Stimulated activated naive B cell treated with anti-CD40 and anti-IgM and Interleukin-4, amounts not matched to agents 10 μg/mL and 1 μg/mL and 100 μg/mL, for 72 hours (primary cell): ENCODE measurements at regions not wholly inside any gene's neighbourhood (a gene's known extent, or its start where the extent isn't known, plus 50 kb on each side); places are given as distances from the start of the nearest gene placed in this dataset.
A peak's percentile ranks its signal among the peaks of the same experiment; 100 is the strongest.

Source experiments
- ATAC-seq, 2 donors: fragments of 150-1000 bp; cut with Tn5 transposase; replicated peaks; 2 replicates each; pipeline ENCODE4 v1.10.0; 2021; ENCODE audit warnings: moderate library complexity in 1 of 2
- DNase-seq: peaks from one replicate; pipeline ENCODE4 v3.0.0; 2021
- H3K27ac Mint-ChIP-seq: one replicate; pipeline ENCODE4 v1.8.0; 2022; ENCODE audit warnings: mild to moderate bottlenecking, mixed read lengths
- H3K27me3 Mint-ChIP-seq, 2 donors: one replicate each; pipeline ENCODE4 v1.8.0; 2022; ENCODE audit warnings: mixed read lengths in 2 of 2
- H3K36me3 Mint-ChIP-seq, 2 donors: one replicate each; pipeline ENCODE4 v1.8.0; 2022; ENCODE audit warnings: mixed read lengths in 2 of 2, mild to moderate bottlenecking in 1 of 2
- H3K4me1 Mint-ChIP-seq, 2 donors: one replicate each; pipeline ENCODE4 v1.8.0; 2022; ENCODE audit warnings: mixed read lengths in 2 of 2, mild to moderate bottlenecking in 1 of 2
- H3K4me3 Mint-ChIP-seq, 2 donors: one replicate each; pipeline ENCODE4 v1.8.0; 2022; ENCODE audit warnings: mild to moderate bottlenecking in 2 of 2, mixed read lengths in 2 of 2, moderate library complexity in 1 of 2
- H3K9me3 Mint-ChIP-seq, 2 donors: one replicate each; pipeline ENCODE4 v1.8.0; 2022; ENCODE audit warnings: mixed read lengths in 2 of 2, mild to moderate bottlenecking in 1 of 2

GRCh38 chr21:38654580-38654979, 151.1 kb upstream of the ETS2 start:
- Mint-ChIP-seq H3K4me1 (no peaks in the 10 kb centered on the region), H3K36me3 (no peaks in the 10 kb centered on the region), H3K27me3 (peaks cover 19 to 37% of the 10 kb centered on the region in 2 donors), H3K27ac (no peak overlapping the region), H3K4me3 (no peak overlapping the region), H3K9me3 (no peaks in the 10 kb centered on the region)
- DNase-seq (no peak), ATAC-seq (no peak)

DNA sequence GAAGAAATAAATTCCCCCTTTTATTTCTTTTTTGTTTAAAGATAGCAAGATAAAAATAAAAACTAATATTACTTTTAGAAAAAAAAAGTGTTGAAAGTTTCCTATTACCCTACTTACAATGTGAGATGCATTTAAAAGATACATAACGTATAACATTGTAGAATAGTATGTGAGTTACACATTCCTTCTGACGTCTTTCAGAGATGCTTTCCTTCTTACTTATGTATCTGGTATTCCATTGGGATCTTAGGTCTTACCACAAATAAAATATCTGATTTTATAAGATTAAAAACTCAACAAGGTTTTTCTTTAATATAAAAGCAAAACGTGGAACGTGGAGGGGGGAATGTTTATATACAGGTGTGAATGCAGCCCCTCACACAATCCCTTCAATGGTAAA, 147.2 kb upstream of the ETS2 start:
- Mint-ChIP-seq H3K4me3 (no peak overlapping the region), H3K4me1 (peaks cover 4 to 24% of the 10 kb centered on the region in 2 donors), H3K27ac (no peak overlapping the region), H3K27me3 (peaks cover 44 to 72% of the 10 kb centered on the region in 2 donors), H3K36me3 (no peaks in the 10 kb centered on the region), H3K9me3 (no peaks in the 10 kb centered on the region)
- no peak for DNase-seq
- ATAC-seq, result no peak

DNA sequence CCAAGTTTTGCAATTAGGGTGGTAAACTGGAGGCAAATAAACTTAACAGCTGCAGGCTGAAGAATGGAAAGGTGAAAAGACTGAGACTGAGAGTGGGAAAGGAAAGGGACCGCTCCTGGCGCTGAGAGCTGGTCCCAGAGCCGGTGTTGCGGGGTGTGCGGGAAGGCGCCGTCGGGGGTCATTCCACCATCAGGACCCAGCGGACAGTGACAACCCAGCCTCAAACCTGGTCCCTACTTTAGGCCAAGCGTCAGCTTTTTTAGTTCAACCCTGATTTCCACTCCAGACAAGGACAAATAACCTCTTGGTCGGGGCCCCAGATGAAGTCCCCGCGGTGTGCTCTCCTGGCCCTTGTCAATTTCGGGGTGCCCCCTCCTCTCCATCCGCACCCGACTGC, 145.8 kb upstream of the ETS2 start:
- H3K4me3 Mint-ChIP-seq, result peak overlapping the region; percentile 50 to 62
- no peak for ATAC-seq
- H3K9me3 Mint-ChIP-seq, result no peaks in the 10 kb centered on the region
- H3K27me3 Mint-ChIP-seq, result peaks cover 54 to 80% of the 10 kb centered on the region in 2 donors
- peaks cover 4 to 24% of the 10 kb centered on the region in 2 donors for H3K4me1 Mint-ChIP-seq
- H3K27ac Mint-ChIP-seq, result peak overlapping the region; percentile 51
- no peak for DNase-seq
- H3K36me3 Mint-ChIP-seq, result no peaks in the 10 kb centered on the region

- Mint-ChIP-seq H3K27me3 (peaks cover 49 to 73% of the 10 kb centered on the region in 2 donors), H3K4me1 (peaks cover 4 to 24% of the 10 kb centered on the region in 2 donors), H3K4me3 (peak overlapping the region; percentile 70 to 84), H3K36me3 (no peaks in the 10 kb centered on the region), H3K9me3 (no peaks in the 10 kb centered on the region), H3K27ac (peak overlapping the region; percentile 71)
- no peak for DNase-seq
- peak; percentile 14 to 36 for ATAC-seq
Measured at GRCh38 chr21:38660333-38661196, 145.2 kb upstream of the ETS2 start.

- Mint-ChIP-seq H3K9me3 (no peaks in the 10 kb centered on the region), H3K4me1 (peaks cover 4 to 24% of the 10 kb centered on the region in 2 donors), H3K27ac (peak overlapping the region; percentile 71), H3K27me3 (peaks cover 48 to 67% of the 10 kb centered on the region in 2 donors), H3K4me3 (peak overlapping the region; percentile 70 to 84), H3K36me3 (no peaks in the 10 kb centered on the region)
- DNase-seq, result peak; percentile 10
- ATAC-seq, result peak; percentile 53 to 57
Measured at GRCh38 chr21:38661197-38661871, 144.4 kb upstream of the ETS2 start.

DNA sequence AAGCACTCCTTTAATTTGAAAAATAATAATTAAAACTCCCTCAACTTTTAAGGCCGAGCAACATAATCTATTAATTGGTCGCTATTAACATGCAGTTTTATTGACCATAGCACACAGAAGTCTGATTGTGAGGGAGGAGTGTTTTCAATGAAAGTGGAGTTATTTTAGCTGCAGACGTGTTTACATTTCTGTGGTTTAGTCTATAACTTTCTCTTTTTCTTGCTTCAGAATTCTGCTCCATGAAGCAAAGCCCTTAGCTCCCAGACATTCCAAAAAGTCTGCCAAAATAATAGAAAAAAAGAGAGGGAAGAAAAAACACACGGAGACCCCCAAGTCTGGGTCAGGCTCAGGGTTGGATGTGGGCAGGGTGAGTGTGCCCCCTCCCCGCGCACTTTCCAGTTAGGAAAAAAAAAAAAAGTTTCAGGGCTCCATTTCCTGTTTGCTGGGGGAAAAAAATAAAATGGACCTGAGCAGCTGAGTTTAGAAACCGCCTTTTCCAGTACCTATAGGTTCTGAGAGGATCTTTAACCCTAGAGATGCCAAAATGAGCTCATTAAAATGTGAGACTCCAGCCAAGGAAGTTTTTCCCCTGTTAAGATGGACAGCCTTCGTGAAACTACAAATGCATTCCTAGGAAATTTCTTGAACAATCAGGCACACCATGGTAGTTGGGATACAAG, 143.7 kb upstream of the ETS2 start:
- Mint-ChIP-seq H3K27me3 (peaks cover 45 to 61% of the 10 kb centered on the region in 2 donors), H3K27ac (peak overlapping the region; percentile 15), H3K36me3 (no peaks in the 10 kb centered on the region), H3K9me3 (no peaks in the 10 kb centered on the region), H3K4me3 (peak overlapping the region; percentile 70 to 84), H3K4me1 (peaks cover 4 to 24% of the 10 kb centered on the region in 2 donors)
- ATAC-seq (no peak), DNase-seq (no peak)

DNA sequence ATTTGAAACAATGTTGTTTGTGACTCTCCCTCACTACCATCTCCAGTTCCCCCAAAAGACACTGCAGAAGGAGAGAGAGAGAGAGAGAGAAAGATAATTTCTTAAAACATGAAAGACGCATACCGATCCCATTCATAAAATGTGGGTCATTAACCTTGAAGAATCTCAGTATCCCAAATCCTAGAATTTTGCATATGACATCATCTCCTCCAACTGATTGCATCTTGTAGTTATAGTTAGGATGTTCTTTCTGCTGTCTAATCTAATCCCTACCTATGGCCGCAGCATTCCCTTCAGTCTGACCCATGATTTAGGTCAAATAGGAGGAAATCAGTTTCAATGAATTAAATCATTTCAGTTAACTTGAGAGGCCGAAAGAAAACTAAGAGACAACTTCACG, 142.4 kb upstream of the ETS2 start:
- peaks cover 4 to 24% of the 10 kb centered on the region in 2 donors for H3K4me1 Mint-ChIP-seq
- no peak overlapping the region for H3K4me3 Mint-ChIP-seq
- H3K27ac Mint-ChIP-seq, result no peak overlapping the region
- H3K36me3 Mint-ChIP-seq, result no peaks in the 10 kb centered on the region
- peaks cover 39 to 50% of the 10 kb centered on the region in 2 donors for H3K27me3 Mint-ChIP-seq
- no peaks in the 10 kb centered on the region for H3K9me3 Mint-ChIP-seq
- no peak for DNase-seq
- no peak for ATAC-seq

DNA sequence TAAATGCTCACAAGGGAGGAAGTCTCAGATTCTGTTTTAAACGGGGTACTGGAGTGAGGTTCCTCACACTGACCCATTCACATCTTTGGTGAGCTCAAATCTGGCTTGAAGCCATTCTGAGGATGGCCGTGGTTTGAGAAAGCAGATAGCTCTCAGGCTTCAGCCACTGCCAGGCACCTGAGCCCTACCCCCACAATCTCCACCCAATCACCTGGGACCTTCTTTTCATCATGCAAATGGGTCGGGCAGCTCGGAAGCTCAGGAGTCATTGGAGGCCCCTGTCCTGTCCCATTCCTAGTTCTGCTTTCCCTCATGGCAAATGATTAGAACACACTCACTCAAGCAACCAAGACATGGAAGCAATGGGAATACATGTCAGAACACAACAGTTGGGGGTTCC, 141.4 kb upstream of the ETS2 start:
- no peak overlapping the region for H3K27ac Mint-ChIP-seq
- H3K4me1 Mint-ChIP-seq, result peaks cover 4 to 24% of the 10 kb centered on the region in 2 donors
- DNase-seq (no peak), ATAC-seq (no peak)
- H3K4me3 Mint-ChIP-seq, result no peak overlapping the region
- H3K9me3 Mint-ChIP-seq, result no peaks in the 10 kb centered on the region
- H3K36me3 Mint-ChIP-seq, result no peaks in the 10 kb centered on the region
- H3K27me3 Mint-ChIP-seq, result peaks cover 37 to 46% of the 10 kb centered on the region in 2 donors

DNA sequence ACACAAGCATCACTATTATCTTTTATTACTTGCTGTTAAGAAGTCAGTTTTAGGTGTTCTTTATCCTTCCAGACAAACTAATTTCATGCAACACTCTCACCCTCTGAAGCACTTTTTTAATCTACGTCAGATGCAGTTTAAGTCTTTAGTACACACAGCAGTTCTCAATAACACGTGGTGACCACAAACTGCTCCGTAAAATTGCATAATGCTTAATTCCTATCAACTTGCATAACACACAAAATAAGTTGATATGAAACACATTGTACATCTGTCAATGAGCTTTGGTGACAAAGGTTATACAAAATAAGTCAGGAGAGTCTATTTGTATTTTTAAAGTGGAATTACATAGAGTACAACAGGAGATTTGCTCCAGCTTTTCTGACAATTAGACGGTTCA, 140.9 kb upstream of the ETS2 start:
- DNase-seq (no peak), ATAC-seq (no peak)
- Mint-ChIP-seq H3K27me3 (peaks cover 32 to 41% of the 10 kb centered on the region in 2 donors), H3K4me3 (no peak overlapping the region), H3K27ac (no peak overlapping the region), H3K36me3 (no peaks in the 10 kb centered on the region), H3K4me1 (peaks cover 4 to 21% of the 10 kb centered on the region in 2 donors), H3K9me3 (no peaks in the 10 kb centered on the region)

DNA sequence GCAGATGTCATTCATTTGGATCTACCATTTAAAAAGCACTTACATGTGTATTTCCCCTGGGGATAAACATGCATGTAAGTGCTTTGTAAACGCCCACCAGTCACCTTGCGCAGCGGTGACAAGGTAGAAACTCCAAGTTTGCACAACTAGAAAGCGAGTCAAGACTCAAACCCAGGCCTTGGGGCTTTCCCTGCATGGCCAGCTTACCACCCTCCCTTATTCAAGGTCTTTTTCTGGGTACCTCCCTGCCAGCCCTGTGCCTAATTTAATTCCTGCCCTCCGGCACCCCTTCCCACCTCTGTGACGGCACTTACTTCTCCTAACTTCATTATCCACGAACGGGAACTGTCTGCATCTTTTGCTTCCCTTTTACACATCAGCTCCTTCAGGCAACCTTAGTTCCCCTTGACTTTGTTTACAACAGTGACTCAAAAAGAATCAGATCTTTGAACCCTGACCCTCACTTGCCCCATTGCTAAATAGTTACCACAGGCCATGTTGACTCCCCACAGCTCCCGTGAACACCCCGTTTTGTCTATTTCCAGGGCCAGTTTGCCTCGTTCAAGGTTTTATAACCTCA, 138.3 kb upstream of the ETS2 start:
- Mint-ChIP-seq H3K36me3 (no peaks in the 10 kb centered on the region), H3K27me3 (peaks cover 17 to 18% of the 10 kb centered on the region in 2 donors), H3K4me3 (no peak overlapping the region), H3K4me1 (no peaks in the 10 kb centered on the region), H3K27ac (no peak overlapping the region), H3K9me3 (no peaks in the 10 kb centered on the region)
- no peak for ATAC-seq
- no peak for DNase-seq

DNA sequence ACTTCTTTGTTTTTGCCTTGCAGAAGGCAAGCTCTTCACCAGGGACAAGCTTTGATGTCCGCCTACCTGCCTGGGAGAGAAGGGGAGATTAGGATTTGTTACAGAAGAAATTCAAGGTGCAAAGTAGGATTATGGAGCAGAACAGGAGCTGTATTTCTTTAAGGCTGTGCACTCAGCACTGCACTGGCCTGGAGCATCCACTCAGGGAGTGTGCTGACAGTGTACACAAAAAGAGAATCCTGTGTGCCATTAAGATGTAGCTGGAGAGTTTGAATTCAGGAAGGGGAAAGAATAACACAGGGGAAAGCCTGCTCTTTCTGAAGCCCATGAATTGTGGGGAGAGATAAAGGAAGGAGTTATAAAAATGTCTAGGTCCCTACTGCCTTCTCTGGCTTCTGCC, 137.7 kb upstream of the ETS2 start:
- H3K27me3 Mint-ChIP-seq, result peaks cover 13% of the 10 kb centered on the region in 2 donors
- H3K27ac Mint-ChIP-seq, result no peak overlapping the region
- no peaks in the 10 kb centered on the region for H3K9me3 Mint-ChIP-seq
- no peaks in the 10 kb centered on the region for H3K4me1 Mint-ChIP-seq
- no peaks in the 10 kb centered on the region for H3K36me3 Mint-ChIP-seq
- H3K4me3 Mint-ChIP-seq, result no peak overlapping the region
- DNase-seq (no peak), ATAC-seq (no peak)

- no peaks in the 10 kb centered on the region for H3K36me3 Mint-ChIP-seq
- DNase-seq, result no peak
- H3K27me3 Mint-ChIP-seq, result peaks cover 9% of the 10 kb centered on the region in 2 donors
- ATAC-seq, result no peak
- H3K9me3 Mint-ChIP-seq, result no peaks in the 10 kb centered on the region
- no peak overlapping the region for H3K27ac Mint-ChIP-seq
- no peaks in the 10 kb centered on the region for H3K4me1 Mint-ChIP-seq
- no peak overlapping the region for H3K4me3 Mint-ChIP-seq
Measured at GRCh38 chr21:38668541-38668940, 137.2 kb upstream of the ETS2 start.

DNA sequence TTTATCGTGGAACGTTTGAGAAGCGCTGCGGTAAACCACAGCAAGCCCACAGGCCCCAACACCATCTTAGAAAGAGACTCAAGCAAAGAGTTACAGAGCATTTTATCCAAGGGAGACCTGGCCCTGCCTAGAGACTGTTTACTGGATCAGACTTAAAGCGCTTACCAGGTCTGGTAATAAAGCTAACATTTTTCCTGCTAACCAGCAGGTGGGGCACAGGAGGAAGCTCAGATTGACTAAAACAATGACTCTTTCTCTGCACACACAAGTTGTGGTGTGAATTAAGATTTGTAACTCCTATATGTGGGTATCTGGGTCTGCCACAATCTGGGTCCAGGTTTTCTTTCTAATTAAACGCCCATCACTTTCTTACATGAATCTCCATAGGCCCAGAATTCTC, 136.5 kb upstream of the ETS2 start:
- H3K27ac Mint-ChIP-seq, result no peak overlapping the region
- DNase-seq (no peak), ATAC-seq (peak; percentile 51 to 53)
- no peaks in the 10 kb centered on the region for H3K4me1 Mint-ChIP-seq
- no peaks in the 10 kb centered on the region for H3K9me3 Mint-ChIP-seq
- no peaks in the 10 kb centered on the region for H3K36me3 Mint-ChIP-seq
- H3K27me3 Mint-ChIP-seq, result peaks cover 7% of the 10 kb centered on the region in 2 donors
- no peak overlapping the region for H3K4me3 Mint-ChIP-seq

- no peak for ATAC-seq
- no peaks in the 10 kb centered on the region for H3K27me3 Mint-ChIP-seq
Measured at GRCh38 chr21:38670861-38671260, 134.9 kb upstream of the ETS2 start.

More at GRCh38 chr21:38670861-38671260, 134.9 kb upstream of the ETS2 start:
- Mint-ChIP-seq H3K4me3 (no peak overlapping the region), H3K36me3 (no peaks in the 10 kb centered on the region), H3K4me1 (no peaks in the 10 kb centered on the region), H3K9me3 (no peaks in the 10 kb centered on the region), H3K27ac (no peak overlapping the region)
- no peak for DNase-seq
